Gastroesophageal sphincter (tissue), 3 donors: ENCODE measurements at regions not wholly inside any gene's neighbourhood (a gene's known extent, or its start where the extent isn't known, plus 50 kb on each side); places are given as distances from the start of the nearest gene placed in this dataset.

Source experiments
- CTCF ChIP-seq, 4 experiments: fragments of 200-600 bp in 2 of 4; fragments of 450-650 bp in 2 of 4; sonication (generic) in 1 of 4; IDR thresholded peaks; one replicate each; pipeline ENCODE4 v1.5.1; 2017 to 2019; ENCODE audit warnings: antibody characterized with exemption in 4 of 4, mild to moderate bottlenecking in 2 of 4, moderate library complexity in 2 of 4
- POLR2AphosphoS5 ChIP-seq: sonication (generic); formaldehyde crosslinking; IDR thresholded peaks from one replicate; pipeline ENCODE4 v1.6.1; 2017; ENCODE audit warnings: antibody characterized with exemption

- TF ChIP-seq CTCF (IDR thresholded peaks at IDR 0.05) = no peak
- no peak for TF ChIP-seq POLR2AphosphoS5
Measured at GRCh38 chr13:67318860-67319259, 88.7 kb upstream of the PCDH9 start.
